D721Med (cell line): ENCODE measurements at regions not wholly inside any gene's neighbourhood (a gene's known extent, or its start where the extent isn't known, plus 50 kb on each side); places are given as distances from the start of the nearest gene placed in this dataset.

Experiments used
- DNase-seq: peaks from one replicate; pipeline ENCODE4 v3.0.0; 2011; ENCODE audit warnings: low spot score; ENCODE audit not compliant: insufficient read length
- FAIRE-seq: peaks from 2 replicates; lab custom pipeline; 2011; peaks lifted over from hg19 to GRCh38; lab: Jason Lieb, UNC
- CTCF ChIP-seq: IDR thresholded peaks from 2 replicates; pipeline ENCODE4 v1.5.1; 2012; ENCODE audit warnings: mild to moderate bottlenecking, control low read depth; ENCODE audit not compliant: insufficient read depth; ENCODE audit errors: missing control alignments

- no peak for DNase-seq
- FAIRE-seq, result peak; percentile 35
- TF ChIP-seq CTCF, result no peak
Measured at GRCh38 chr4:135966936-135967335, 1565.4 kb downstream of the PCDH18 start.

- DNase-seq (no peak), FAIRE-seq (no peak)
- no peak for TF ChIP-seq CTCF
Measured at GRCh38 chr4:135963009-135963408, 1569.3 kb downstream of the PCDH18 start.

- FAIRE-seq, result no peak
- DNase-seq, result no peak
- no peak for TF ChIP-seq CTCF
Measured at GRCh38 chr4:135949931-135950330, 1582.4 kb downstream of the PCDH18 start.

GRCh38 chr4:135948797-135949196 is 1583.5 kb downstream of the PCDH18 start:
- TF ChIP-seq CTCF, result no peak
- FAIRE-seq (no peak), DNase-seq (no peak)

- DNase-seq (no peak), FAIRE-seq (no peak)
- TF ChIP-seq CTCF, result no peak
Measured at GRCh38 chr4:135941671-135942070, 1590.6 kb downstream of the PCDH18 start.

- no peak for DNase-seq
- no peak for FAIRE-seq
Measured at GRCh38 chr4:135934026-135934425, 1598.3 kb downstream of the PCDH18 start.

GRCh38 chr4:135927651-135928050 is 1604.6 kb downstream of the PCDH18 start:
- no peak for TF ChIP-seq CTCF
- no peak for FAIRE-seq
- no peak for DNase-seq

More at GRCh38 chr4:135934026-135934425, 1598.3 kb downstream of the PCDH18 start:
- TF ChIP-seq CTCF, result no peak
